DMS79 treated with DMSO at 0.1 percent for 48 hours (cell line): ENCODE measurements at regions not wholly inside any gene's neighbourhood (a gene's known extent, or its start where the extent isn't known, plus 50 kb on each side); places are given as distances from the start of the nearest gene placed in this dataset.
"Not testable (repeated sequence)": the region's sequence is repeated elsewhere in the genome, so short reads cannot be mapped to it uniquely, and the experiment has no call there.

ENCODE experiments used
- DNase-seq: peaks from one replicate; lab custom pipeline; 2025; lab: John Stamatoyannopoulos, UW

- DNase-seq = no peak
These were observed 298.3 kb downstream of the ARL4A start for GRCh38 chr7:12985752-12986151.

GRCh38 chr7:12987238-12987637 lies 299.8 kb downstream of the ARL4A start:
- DNase-seq = no peak

- DNase-seq = no peak
These were observed 303.0 kb downstream of the ARL4A start for GRCh38 chr7:12990440-12990839.

GRCh38 chr7:12993025-12993424 lies 305.6 kb downstream of the ARL4A start:
- no peak for DNase-seq

- no peak for DNase-seq
These were observed 308.6 kb downstream of the ARL4A start for GRCh38 chr7:12995912-12996469.

GRCh38 chr7:13007331-13007730 lies 319.9 kb downstream of the ARL4A start:
- DNase-seq = no peak

GRCh38 chr7:13009517-13009916 lies 322.1 kb downstream of the ARL4A start:
- DNase-seq = no peak

- no peak for DNase-seq
These were observed 326.6 kb downstream of the ARL4A start for GRCh38 chr7:13014011-13014410.

- DNase-seq = no peak
These were observed 328.7 kb downstream of the ARL4A start for GRCh38 chr7:13016036-13016581.

GRCh38 chr7:13016592-13017332 lies 329.3 kb downstream of the ARL4A start:
- no peak for DNase-seq

- no peak for DNase-seq
These were observed 330.0 kb downstream of the ARL4A start for GRCh38 chr7:13017333-13017857.

- no peak for DNase-seq
These were observed 330.4 kb downstream of the ARL4A start for GRCh38 chr7:13017881-13018280.

GRCh38 chr7:13021566-13022300 lies 334.3 kb downstream of the ARL4A start:
- DNase-seq = no peak

- DNase-seq = no peak
These were observed 336.8 kb downstream of the ARL4A start for GRCh38 chr7:13024121-13024674.

- not testable (repeated sequence) for DNase-seq
These were observed 337.6 kb downstream of the ARL4A start for GRCh38 chr7:13025043-13025442.

- no peak for DNase-seq
These were observed 339.9 kb downstream of the ARL4A start for GRCh38 chr7:13027321-13027720.

GRCh38 chr7:13028036-13028824 lies 340.8 kb downstream of the ARL4A start:
- no peak for DNase-seq

- no peak for DNase-seq
These were observed 341.3 kb downstream of the ARL4A start for GRCh38 chr7:13028825-13029099.

GRCh38 chr7:13031468-13031867 lies 344.0 kb downstream of the ARL4A start:
- DNase-seq = no peak

- no peak for DNase-seq
These were observed 344.7 kb downstream of the ARL4A start for GRCh38 chr7:13032084-13032483.

GRCh38 chr7:13032576-13032975 lies 345.1 kb downstream of the ARL4A start:
- no peak for DNase-seq

- no peak for DNase-seq
These were observed 347.3 kb downstream of the ARL4A start for GRCh38 chr7:13034693-13035092.
